Hepatocyte (in vitro differentiated cells): ENCODE measurements at regions not wholly inside any gene's neighbourhood (a gene's known extent, or its start where the extent isn't known, plus 50 kb on each side); places are given as distances from the start of the nearest gene placed in this dataset.

Source experiments
- DNase-seq: peaks from one replicate; pipeline ENCODE4 v3.0.0-alpha.2; 2016; ENCODE audit warnings: low spot score
- H2AFZ ChIP-seq: fragments of 200-600 bp; sonication (generic); 2 replicates; pipeline ENCODE4 v1.6.0; 2016; ENCODE audit warnings: antibody characterized with exemption, mild to moderate bottlenecking
- H3K27ac ChIP-seq: fragments of 200-600 bp; sonication (generic); 2 replicates; pipeline ENCODE4 v1.5.1; 2016; ENCODE audit warnings: mild to moderate bottlenecking
- H3K27me3 ChIP-seq: fragments of 200-600 bp; sonication (generic); 2 replicates; pipeline ENCODE4 v1.6.1; 2016
- H3K36me3 ChIP-seq: fragments of 200-600 bp; sonication (generic); replicated peaks from 2 replicates; pipeline ENCODE4 v1.5.1; 2016; ENCODE audit warnings: low read depth; ENCODE audit not compliant: insufficient read depth
- H3K4me1 ChIP-seq: fragments of 200-600 bp; sonication (generic); 2 replicates; pipeline ENCODE4 v1.5.1; 2016; ENCODE audit warnings: mild to moderate bottlenecking, moderate library complexity; ENCODE audit not compliant: insufficient read depth
- H3K4me2 ChIP-seq: fragments of 200-600 bp; sonication (generic); 2 replicates; pipeline ENCODE4 v1.6.0; 2016
- H3K4me3 ChIP-seq: fragments of 200-600 bp; sonication (generic); 2 replicates; pipeline ENCODE4 v1.5.1; 2016; ENCODE audit warnings: mild to moderate bottlenecking
- H3K79me2 ChIP-seq: fragments of 200-600 bp; sonication (generic); 2 replicates; pipeline ENCODE4 v1.6.0; 2017; ENCODE audit warnings: mild to moderate bottlenecking
- H3K9me2 ChIP-seq: fragments of 200-600 bp; sonication (generic); replicated peaks from 2 replicates; pipeline ENCODE4 v1.6.0; 2017; ENCODE audit warnings: mild to moderate bottlenecking; ENCODE audit not compliant: insufficient read depth
- H3K9me3 ChIP-seq: fragments of 200-600 bp; sonication (generic); 2 replicates; pipeline ENCODE4 v1.5.1; 2016; ENCODE audit warnings: low read depth, mild to moderate bottlenecking
- H4K20me1 ChIP-seq: fragments of 200-600 bp; sonication (generic); 2 replicates; pipeline ENCODE4 v1.6.0; 2016; ENCODE audit warnings: mild to moderate bottlenecking; ENCODE audit not compliant: insufficient read depth, poor library complexity, severe bottlenecking
- EZH2 ChIP-seq: fragments of 200-600 bp; sonication (generic); IDR thresholded peaks from 2 replicates; pipeline ENCODE4 v1.6.1; 2016; ENCODE audit warnings: antibody characterized with exemption, mild to moderate bottlenecking, borderline replicate concordance
- EZH2phosphoT487 ChIP-seq: fragments of 200-600 bp; sonication (generic); IDR thresholded peaks from one replicate; pipeline ENCODE4 v1.6.1; 2018; ENCODE audit warnings: antibody characterized with exemption, mild to moderate bottlenecking, low read depth, moderate library complexity; ENCODE audit not compliant: unreplicated experiment, severe bottlenecking
- WGBS: methylation state at CpG from one replicate; pipeline ENCODE4 v1.1.6; 2016; ENCODE audit warnings: low lambda C conversion rate; ENCODE audit errors: missing lambda C conversion rate; 5-methylcytosine and 5-hydroxymethylcytosine counted together
- TF ChIP-seq, protein P1 (sequence below): fragments of 200-600 bp; sonication (generic); IDR thresholded peaks from 2 replicates; pipeline ENCODE4 v1.5.1; 2016; ENCODE audit warnings: antibody characterized with exemption, mild to moderate bottlenecking; ENCODE audit not compliant: poor library complexity

- H3K79me2 ChIP-seq: no peaks in the 10 kb centered on the region
- no peak overlapping the region for H3K27ac ChIP-seq
- H3K36me3 ChIP-seq: no peaks in the 10 kb centered on the region
- H3K9me3 ChIP-seq: no peaks in the 10 kb centered on the region
- H3K9me2 ChIP-seq: no peaks in the 10 kb centered on the region
- DNase-seq: no peak
- 91% methylated on average over 2 of the region's 2 CpGs for WGBS
- H4K20me1 ChIP-seq: no peaks in the 10 kb centered on the region
- no peaks in the 10 kb centered on the region for H3K27me3 ChIP-seq
- no peaks in the 10 kb centered on the region for H3K4me1 ChIP-seq
- no peak overlapping the region for H3K4me3 ChIP-seq
- no peak overlapping the region for H2AFZ ChIP-seq
- TF ChIP-seq, protein P1, sequence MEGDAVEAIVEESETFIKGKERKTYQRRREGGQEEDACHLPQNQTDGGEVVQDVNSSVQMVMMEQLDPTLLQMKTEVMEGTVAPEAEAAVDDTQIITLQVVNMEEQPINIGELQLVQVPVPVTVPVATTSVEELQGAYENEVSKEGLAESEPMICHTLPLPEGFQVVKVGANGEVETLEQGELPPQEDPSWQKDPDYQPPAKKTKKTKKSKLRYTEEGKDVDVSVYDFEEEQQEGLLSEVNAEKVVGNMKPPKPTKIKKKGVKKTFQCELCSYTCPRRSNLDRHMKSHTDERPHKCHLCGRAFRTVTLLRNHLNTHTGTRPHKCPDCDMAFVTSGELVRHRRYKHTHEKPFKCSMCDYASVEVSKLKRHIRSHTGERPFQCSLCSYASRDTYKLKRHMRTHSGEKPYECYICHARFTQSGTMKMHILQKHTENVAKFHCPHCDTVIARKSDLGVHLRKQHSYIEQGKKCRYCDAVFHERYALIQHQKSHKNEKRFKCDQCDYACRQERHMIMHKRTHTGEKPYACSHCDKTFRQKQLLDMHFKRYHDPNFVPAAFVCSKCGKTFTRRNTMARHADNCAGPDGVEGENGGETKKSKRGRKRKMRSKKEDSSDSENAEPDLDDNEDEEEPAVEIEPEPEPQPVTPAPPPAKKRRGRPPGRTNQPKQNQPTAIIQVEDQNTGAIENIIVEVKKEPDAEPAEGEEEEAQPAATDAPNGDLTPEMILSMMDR: no peak
- H3K4me2 ChIP-seq: no peak overlapping the region
Observed at GRCh38 chr4:22999419-22999818, 306.7 kb downstream of the GBA3 start.

- no peaks in the 10 kb centered on the region for H3K36me3 ChIP-seq
- H3K9me3 ChIP-seq: no peaks in the 10 kb centered on the region
- no peak for TF ChIP-seq EZH2phosphoT487
- TF ChIP-seq, protein P1: no peak
- no peak for TF ChIP-seq EZH2
- no peak overlapping the region for H2AFZ ChIP-seq
- no peak overlapping the region for H3K4me2 ChIP-seq
- H3K4me1 ChIP-seq: no peaks in the 10 kb centered on the region
- no peak for DNase-seq
- H3K79me2 ChIP-seq: no peaks in the 10 kb centered on the region
- no peaks in the 10 kb centered on the region for H3K9me2 ChIP-seq
- H4K20me1 ChIP-seq: no peaks in the 10 kb centered on the region
- no peak overlapping the region for H3K4me3 ChIP-seq
- H3K27me3 ChIP-seq: no peaks in the 10 kb centered on the region
- H3K27ac ChIP-seq: no peak overlapping the region
- WGBS: 95% methylated on average over 12 of the region's 12 CpGs
Observed at GRCh38 chr4:22997358-22998224, 304.9 kb downstream of the GBA3 start.

DNA sequence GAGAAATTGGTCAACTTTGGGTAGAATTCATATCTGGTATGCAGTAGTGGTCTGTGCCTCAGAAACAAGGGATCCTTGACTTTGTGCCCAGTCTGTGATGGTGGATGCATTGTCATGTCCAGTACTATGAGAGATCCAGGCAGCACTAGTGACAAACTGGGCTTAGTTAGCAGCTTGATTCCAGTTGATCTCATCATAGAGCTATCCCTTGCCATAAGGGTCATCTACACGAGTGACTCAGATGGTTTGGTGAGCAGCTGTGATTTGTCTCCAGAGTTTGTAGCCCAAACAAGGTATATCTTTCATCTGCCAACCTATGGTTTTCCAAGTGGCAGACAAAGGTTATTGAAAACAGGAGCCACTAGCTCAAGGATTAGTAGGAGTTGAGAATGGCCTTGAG is 298.8 kb downstream of the GBA3 start:
- WGBS: 53% methylated on average over 1 of the region's 1 CpG
- Histone ChIP-seq H3K79me2 (no peaks in the 10 kb centered on the region), H3K4me1 (no peaks in the 10 kb centered on the region), H3K4me2 (no peak overlapping the region), H3K9me3 (no peaks in the 10 kb centered on the region), H3K9me2 (no peaks in the 10 kb centered on the region), H3K27ac (no peak overlapping the region), H3K36me3 (no peaks in the 10 kb centered on the region), H2AFZ (no peak overlapping the region), H3K4me3 (no peak overlapping the region), H3K27me3 (no peaks in the 10 kb centered on the region), H4K20me1 (no peaks in the 10 kb centered on the region)
- no peak for DNase-seq
- TF ChIP-seq, protein P1: no peak
- no peak for TF ChIP-seq EZH2
- TF ChIP-seq EZH2phosphoT487: no peak

- H3K27me3 ChIP-seq: no peaks in the 10 kb centered on the region
- H3K9me3 ChIP-seq: no peaks in the 10 kb centered on the region
- no peaks in the 10 kb centered on the region for H3K4me1 ChIP-seq
- H3K4me3 ChIP-seq: no peak overlapping the region
- H3K79me2 ChIP-seq: no peaks in the 10 kb centered on the region
- H3K9me2 ChIP-seq: no peaks in the 10 kb centered on the region
- TF ChIP-seq EZH2phosphoT487 (no peak), EZH2 (no peak)
- TF ChIP-seq, protein P1: no peak
- no peaks in the 10 kb centered on the region for H4K20me1 ChIP-seq
- no peak overlapping the region for H3K27ac ChIP-seq
- no peaks in the 10 kb centered on the region for H3K36me3 ChIP-seq
- no peak overlapping the region for H2AFZ ChIP-seq
- DNase-seq: no peak
- no peak overlapping the region for H3K4me2 ChIP-seq
Observed at GRCh38 chr4:22988526-22988925, 295.8 kb downstream of the GBA3 start.
